Neuronal stem cell (in vitro differentiated cells): ENCODE measurements at regions not wholly inside any gene's neighbourhood (a gene's known extent, or its start where the extent isn't known, plus 50 kb on each side); places are given as distances from the start of the nearest gene placed in this dataset.

Experiments used
- DNase-seq: peaks from one replicate; pipeline ENCODE4 v3.0.0-alpha.2; 2013; ENCODE audit warnings: low spot score
- H2AFZ ChIP-seq: one replicate; pipeline ENCODE4 v1.6.1; 2013; ENCODE audit warnings: mild to moderate bottlenecking, low read length, inconsistent platforms
- H2AK5ac ChIP-seq: 2 replicates; pipeline ENCODE4 v1.6.1; 2013; ENCODE audit warnings: low read depth, mild to moderate bottlenecking, inconsistent platforms, low read length, moderate library complexity, mixed read lengths
- H2BK120ac ChIP-seq: 2 replicates; pipeline ENCODE4 v1.6.1; 2013; ENCODE audit warnings: low read depth, mild to moderate bottlenecking, inconsistent platforms, low read length, moderate library complexity, mixed read lengths
- H2BK12ac ChIP-seq: one replicate; pipeline ENCODE4 v1.6.1; 2013; ENCODE audit warnings: low read length, inconsistent platforms
- H2BK15ac ChIP-seq: 2 replicates; pipeline ENCODE4 v1.6.1; 2013; ENCODE audit warnings: mild to moderate bottlenecking, low read length, inconsistent platforms, mixed read lengths
- H2BK5ac ChIP-seq: one replicate; pipeline ENCODE4 v1.6.1; 2013; ENCODE audit warnings: inconsistent platforms, mild to moderate bottlenecking, low read length, moderate library complexity
- H3K14ac ChIP-seq: one replicate; pipeline ENCODE4 v1.6.1; 2013; ENCODE audit warnings: low read length, inconsistent platforms
- H3K18ac ChIP-seq: 2 replicates; pipeline ENCODE4 v1.6.1; 2013; ENCODE audit warnings: low read length, inconsistent platforms
- H3K23ac ChIP-seq: 2 replicates; pipeline ENCODE4 v1.6.1; 2013; ENCODE audit warnings: low read depth, mild to moderate bottlenecking, mixed read lengths, low read length, inconsistent platforms; ENCODE audit not compliant: poor library complexity
- H3K27ac ChIP-seq: replicated peaks from 3 replicates; pipeline ENCODE4 v1.5.1; 2013; ENCODE audit warnings: low read length, inconsistent platforms
- H3K27me3 ChIP-seq, 3 experiments: 2 replicates each; pipeline ENCODE4 v1.6.1; 2013; ENCODE audit warnings: low read length in 3 of 3, mild to moderate bottlenecking in 2 of 3, inconsistent platforms in 1 of 3, low read depth in 1 of 3, mixed read lengths in 1 of 3, moderate library complexity in 1 of 3; ENCODE audit not compliant: control insufficient read depth in 3 of 3, insufficient read depth in 3 of 3
- H3K36me3 ChIP-seq, 2 donors: replicated peaks in 1 of 2; 2 replicates each; pipeline ENCODE4 v1.6.1; 2013; ENCODE audit warnings: low read length in 2 of 2; ENCODE audit not compliant: control insufficient read depth in 2 of 2, insufficient read depth in 2 of 2
- H3K4ac ChIP-seq: 2 replicates; pipeline ENCODE4 v1.6.1; 2013; ENCODE audit warnings: inconsistent platforms, mild to moderate bottlenecking, low read length, moderate library complexity
- H3K4me1 ChIP-seq, 2 donors: 1 replicate in 1 of 2; 2 replicates in 1 of 2; pipeline ENCODE4 v1.6.1; 2013; ENCODE audit warnings: low read length in 2 of 2, low read depth in 1 of 2; ENCODE audit not compliant: control insufficient read depth in 2 of 2, insufficient read depth in 1 of 2
- H3K4me2 ChIP-seq: one replicate; pipeline ENCODE4 v1.6.1; 2013; ENCODE audit warnings: mild to moderate bottlenecking, low read length, inconsistent platforms; ENCODE audit not compliant: insufficient read depth, poor library complexity, severe bottlenecking
- H3K4me3 ChIP-seq, 2 donors: 2 replicates each; pipeline ENCODE4 v1.5.1; 2013; ENCODE audit warnings: low read length in 2 of 2, mild to moderate bottlenecking in 2 of 2, inconsistent platforms in 1 of 2, moderate library complexity in 1 of 2
- H3K79me1 ChIP-seq: one replicate; pipeline ENCODE4 v1.6.1; 2013; ENCODE audit warnings: low read depth, mild to moderate bottlenecking, inconsistent platforms, low read length, moderate library complexity
- H3K9ac ChIP-seq: one replicate; pipeline ENCODE4 v1.6.1; 2013; ENCODE audit warnings: mild to moderate bottlenecking, low read depth, low read length, inconsistent platforms; ENCODE audit not compliant: poor library complexity
- H3K9me3 ChIP-seq, 2 donors: replicated peaks in 1 of 2; 2 replicates each; pipeline versions ENCODE3 to v1.6.1; 2013; ENCODE audit warnings: low read length in 2 of 2, mild to moderate bottlenecking in 2 of 2, inconsistent platforms in 1 of 2, low read depth in 1 of 2, mixed read lengths in 1 of 2, moderate library complexity in 1 of 2; ENCODE audit not compliant: control insufficient read depth in 2 of 2, insufficient read depth in 1 of 2
- H4K8ac ChIP-seq: one replicate; pipeline ENCODE4 v1.6.1; 2013; ENCODE audit warnings: low read depth, mild to moderate bottlenecking, inconsistent platforms, low read length, moderate library complexity
- H4K91ac ChIP-seq: one replicate; pipeline ENCODE4 v1.6.1; 2013; ENCODE audit warnings: low read length, low read depth, mild to moderate bottlenecking, inconsistent platforms; ENCODE audit not compliant: poor library complexity
- WGBS, 2 donors: extraction: QIAGEN DNeasy Blood & Tissue Kit; methylation state at CpG; one replicate each; pipeline ENCODE4 v1.1.7; 2013; ENCODE audit warnings: missing lambda C conversion rate in 2 of 2, mixed read lengths in 1 of 2; ENCODE audit not compliant: insufficient read length in 2 of 2, insufficient replicate concordance in 1 of 2; ENCODE audit errors: extremely low coverage in 2 of 2; 5-methylcytosine and 5-hydroxymethylcytosine counted together

- H3K4me2 ChIP-seq: no peak overlapping the region
- no peaks in the 10 kb centered on the region for H3K27me3 ChIP-seq
- H3K18ac ChIP-seq: no peak overlapping the region
- H3K36me3 ChIP-seq: no peaks in the 10 kb centered on the region
- no peak overlapping the region for H3K23ac ChIP-seq
- no peak overlapping the region for H2BK5ac ChIP-seq
- H3K4ac ChIP-seq: no peak overlapping the region
- H3K27ac ChIP-seq: no peak overlapping the region
- no peak overlapping the region for H2BK15ac ChIP-seq
- H3K9me3 ChIP-seq: no peaks in the 10 kb centered on the region
- H3K4me1 ChIP-seq: no peaks in the 10 kb centered on the region
- H3K79me1 ChIP-seq: no peaks in the 10 kb centered on the region
- H2BK120ac ChIP-seq: no peak overlapping the region
- no peak overlapping the region for H3K4me3 ChIP-seq
- H3K14ac ChIP-seq: no peak overlapping the region
- no peak overlapping the region for H2BK12ac ChIP-seq
- no peak for DNase-seq
- no peak overlapping the region for H4K91ac ChIP-seq
- no peak overlapping the region for H2AK5ac ChIP-seq
- no peak overlapping the region for H3K9ac ChIP-seq
- H4K8ac ChIP-seq: no peak overlapping the region
- H2AFZ ChIP-seq: no peak overlapping the region
These were observed 910.1 kb downstream of the GALC start for GRCh38 chr14:87082917-87083316.

DNA sequence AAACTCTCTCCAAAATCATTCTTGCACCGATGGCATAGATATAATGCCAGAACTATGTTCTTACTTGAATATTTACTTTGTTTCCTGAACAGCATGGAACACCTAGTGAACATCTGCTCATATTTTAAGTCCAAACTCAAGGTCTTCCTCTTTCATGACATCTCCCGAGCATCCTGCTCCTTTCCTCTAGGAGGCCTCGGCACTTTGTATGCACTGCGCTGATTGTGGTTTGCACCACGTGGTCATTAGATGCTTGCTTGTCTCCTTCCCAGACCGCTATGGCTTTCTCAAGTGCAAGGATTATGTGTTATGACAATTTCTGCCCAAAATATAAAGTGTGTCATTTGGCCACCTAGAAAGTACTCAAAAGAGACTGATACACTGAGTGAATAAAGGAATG is 912.0 kb downstream of the GALC start:
- Histone ChIP-seq H3K23ac (no peak overlapping the region), H3K79me1 (no peaks in the 10 kb centered on the region), H2BK120ac (no peak overlapping the region), H3K14ac (no peak overlapping the region), H3K9me3 (no peaks in the 10 kb centered on the region), H2AK5ac (no peak overlapping the region), H3K36me3 (no peaks in the 10 kb centered on the region), H2BK5ac (no peak overlapping the region), H3K9ac (no peak overlapping the region), H3K18ac (no peak overlapping the region), H2BK15ac (no peak overlapping the region), H3K4me1 (no peaks in the 10 kb centered on the region), H3K27me3 (no peaks in the 10 kb centered on the region), H3K4ac (no peak overlapping the region), H4K91ac (no peak overlapping the region), H3K27ac (no peak overlapping the region), H3K4me3 (no peak overlapping the region), H4K8ac (no peak overlapping the region), H2AFZ (no peak overlapping the region), H2BK12ac (no peak overlapping the region), H3K4me2 (no peak overlapping the region)
- WGBS, 2 donors: no CpG with 5 or more reads among the region's 6 CpGs
- DNase-seq: no peak

GRCh38 chr14:87080146-87080545 is 912.8 kb downstream of the GALC start:
- no peaks in the 10 kb centered on the region for H3K4me1 ChIP-seq
- no peak overlapping the region for H3K4ac ChIP-seq
- no peaks in the 10 kb centered on the region for H3K9me3 ChIP-seq
- no peak overlapping the region for H3K9ac ChIP-seq
- H2AFZ ChIP-seq: no peak overlapping the region
- H3K18ac ChIP-seq: no peak overlapping the region
- no peak overlapping the region for H2BK120ac ChIP-seq
- H3K79me1 ChIP-seq: no peaks in the 10 kb centered on the region
- no peak overlapping the region for H4K91ac ChIP-seq
- H3K27ac ChIP-seq: no peak overlapping the region
- no CpG with 5 or more reads among the region's 7 CpGs for WGBS, 2 donors
- H3K4me2 ChIP-seq: no peak overlapping the region
- no peak overlapping the region for H3K14ac ChIP-seq
- no peak overlapping the region for H2BK15ac ChIP-seq
- no peak for DNase-seq
- H3K36me3 ChIP-seq: no peaks in the 10 kb centered on the region
- H3K4me3 ChIP-seq: no peak overlapping the region
- no peaks in the 10 kb centered on the region for H3K27me3 ChIP-seq
- H2BK5ac ChIP-seq: no peak overlapping the region
- no peak overlapping the region for H2AK5ac ChIP-seq
- H4K8ac ChIP-seq: no peak overlapping the region
- no peak overlapping the region for H3K23ac ChIP-seq
- H2BK12ac ChIP-seq: no peak overlapping the region

DNA sequence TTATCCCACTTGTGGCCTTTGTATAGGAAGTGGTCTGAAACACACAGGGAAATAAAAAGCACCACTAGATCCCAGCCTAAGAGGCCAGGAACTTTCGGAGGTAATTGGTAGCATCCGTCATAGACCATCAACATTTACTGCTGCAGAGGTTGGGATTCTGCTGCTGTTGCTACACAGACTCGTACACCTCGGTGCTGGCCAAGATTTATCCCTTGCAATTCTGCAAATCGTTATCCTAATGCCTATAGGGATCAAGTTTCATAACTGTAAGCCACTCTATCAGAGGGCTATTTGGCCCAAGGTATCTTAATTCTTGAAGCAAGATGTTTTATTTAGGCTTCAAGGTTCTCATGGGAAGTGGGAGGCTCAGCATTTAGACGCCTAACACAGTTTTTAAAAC is 913.6 kb downstream of the GALC start:
- H3K14ac ChIP-seq: no peak overlapping the region
- H2AK5ac ChIP-seq: no peak overlapping the region
- H3K27me3 ChIP-seq: no peaks in the 10 kb centered on the region
- H3K4ac ChIP-seq: no peak overlapping the region
- H3K4me1 ChIP-seq: no peaks in the 10 kb centered on the region
- WGBS, 2 donors: no CpG with 5 or more reads among the region's 6 CpGs
- no peak overlapping the region for H2BK15ac ChIP-seq
- H2BK120ac ChIP-seq: no peak overlapping the region
- no peaks in the 10 kb centered on the region for H3K79me1 ChIP-seq
- no peak overlapping the region for H4K8ac ChIP-seq
- no peak overlapping the region for H3K18ac ChIP-seq
- no peak overlapping the region for H3K23ac ChIP-seq
- H2BK5ac ChIP-seq: no peak overlapping the region
- no peak overlapping the region for H4K91ac ChIP-seq
- no peak overlapping the region for H3K4me2 ChIP-seq
- H3K27ac ChIP-seq: no peak overlapping the region
- H3K4me3 ChIP-seq: no peak overlapping the region
- no peak for DNase-seq
- no peaks in the 10 kb centered on the region for H3K36me3 ChIP-seq
- H2AFZ ChIP-seq: no peak overlapping the region
- H2BK12ac ChIP-seq: no peak overlapping the region
- no peaks in the 10 kb centered on the region for H3K9me3 ChIP-seq
- H3K9ac ChIP-seq: no peak overlapping the region
